HCT116 (cell line): ENCODE measurements at regions not wholly inside any gene's neighbourhood (a gene's known extent, or its start where the extent isn't known, plus 50 kb on each side); places are given as distances from the start of the nearest gene placed in this dataset.

Experiments
- ATAC-seq: fragments of 200-7000 bp; cut with Tn5 transposase; 2 replicates; pipeline ENCODE4 v1.9.1; 2020; ENCODE audit warnings: mild to moderate bottlenecking, moderate library complexity
- BruUV-seq: library from RNA; stranded (reverse); fragments of 400-500 nt; replicated peaks from 2 replicates; lab custom pipeline; 2021; lab: Mats Ljungman, UMichigan
- CTCF ChIA-PET: fragments of 300-600 bp; sonication (Branson Sonifier 250); formaldehyde crosslinking; loops from one replicate; lab custom pipeline; 2021; ENCODE audit warnings: antibody characterized with exemption; lab: Charles Lee
- POLR2A ChIA-PET: fragments of 300-600, 350-600 bp; sonication (Branson Sonifier 250); formaldehyde crosslinking; loops from one replicate; lab custom pipeline; 2021; ENCODE audit warnings: antibody characterized with exemption; lab: Charles Lee
- RAD21 ChIA-PET, 2 experiments: fragments of 300-600 bp; sonication (Branson Sonifier 250); formaldehyde crosslinking; loops; one replicate each; lab custom pipeline; 2023; ENCODE audit warnings: low total read pairs in 2 of 2; ENCODE audit not compliant: uncharacterized antibody in 2 of 2, unreplicated experiment in 2 of 2, low non-redundant PET in 1 of 2; lab: Charles Lee
- DNase-seq: peaks from one replicate; pipeline ENCODE4 v3.0.0-alpha.2; 2010; ENCODE audit warnings: low read depth, low spot score
- H2AFZ ChIP-seq: fragments of 200-600 bp; shearing (Covaris generic), sonication (generic); 2 replicates; pipeline ENCODE4 v1.6.1; 2017; ENCODE audit warnings: low read depth, mixed run types, mixed read lengths, antibody characterized with exemption, low read length; ENCODE audit not compliant: poor library complexity, severe bottlenecking
- H3K27ac ChIP-seq: 2 replicates; pipeline ENCODE4 v1.5.1; 2012; ENCODE audit warnings: low read depth, low read length
- H3K27me3 ChIP-seq: fragments of 200-600 bp; sonication (generic); 2 replicates; pipeline ENCODE4 v1.6.1; 2016; ENCODE audit warnings: mixed run types, low read length, mixed read lengths; ENCODE audit not compliant: insufficient read depth
- H3K36me3 ChIP-seq, 2 experiments: fragments of 200-500 bp in 1 of 2; fragments of 200-600 bp in 1 of 2; sonication (Bioruptor generic) in 1 of 2; sonication (generic) in 1 of 2; 2 replicates each; pipeline versions ENCODE4 v1.5.1 to v1.6.1; 2014 to 2016; ENCODE audit warnings: low read length in 2 of 2, inconsistent platforms in 1 of 2, mixed read lengths in 1 of 2, mixed run types in 1 of 2; ENCODE audit not compliant: insufficient read depth in 2 of 2, control insufficient read depth in 1 of 2
- H3K4me1 ChIP-seq, 2 experiments: fragments of 200-600 bp in 1 of 2; sonication (generic) in 1 of 2; 2 replicates each; pipeline versions ENCODE4 v1.5.1 to v1.6.1; 2012 to 2017; ENCODE audit warnings: low read length in 2 of 2, inconsistent platforms in 1 of 2, mild to moderate bottlenecking in 1 of 2, mixed read lengths in 1 of 2, mixed run types in 1 of 2, moderate library complexity in 1 of 2; ENCODE audit not compliant: insufficient read depth in 2 of 2, control insufficient read depth in 1 of 2
- H3K4me2 ChIP-seq: fragments of 200-600 bp; sonication (generic); 2 replicates; pipeline ENCODE4 v1.6.1; 2017; ENCODE audit warnings: mixed run types, low read length, mixed read lengths
- H3K4me3 ChIP-seq, 2 experiments: fragments of 200-600 bp in 1 of 2; sonication (generic) in 1 of 2; replicated peaks in 1 of 2; 2 replicates each; pipeline ENCODE4 v1.5.1; 2011 to 2016; ENCODE audit warnings: low read length in 2 of 2, control low read depth in 1 of 2, low read depth in 1 of 2, mild to moderate bottlenecking in 1 of 2, mixed read lengths in 1 of 2, mixed run types in 1 of 2
- H3K79me2 ChIP-seq: fragments of 200-600 bp; sonication (generic); 2 replicates; pipeline ENCODE4 v1.6.1; 2017; ENCODE audit warnings: mild to moderate bottlenecking, mixed run types, low read length, moderate library complexity, mixed read lengths; ENCODE audit not compliant: insufficient read depth
- H3K9ac ChIP-seq: fragments of 200-600 bp; sonication (generic); 2 replicates; pipeline ENCODE4 v1.6.1; 2016; ENCODE audit warnings: low read length, mixed read lengths
- H3K9me2 ChIP-seq: fragments of 200-600 bp; sonication (generic), shearing (Covaris generic); 2 replicates; pipeline ENCODE4 v1.6.1; 2017; ENCODE audit warnings: mixed run types, mild to moderate bottlenecking, moderate library complexity; ENCODE audit not compliant: insufficient read depth
- H3K9me3 ChIP-seq, 2 experiments: fragments of 200-500 bp in 1 of 2; fragments of 200-600 bp in 1 of 2; sonication (Bioruptor generic) in 1 of 2; sonication (generic) in 1 of 2; 2 replicates each; pipeline ENCODE4 v1.6.1; 2014 to 2017; ENCODE audit warnings: low read length in 2 of 2, mixed read lengths in 2 of 2, inconsistent platforms in 1 of 2, low read depth in 1 of 2, mild to moderate bottlenecking in 1 of 2, mixed run types in 1 of 2, moderate library complexity in 1 of 2; ENCODE audit not compliant: control insufficient read depth in 1 of 2, insufficient read depth in 1 of 2
- H4K20me1 ChIP-seq: fragments of 200-600 bp; sonication (generic), shearing (Covaris generic); 2 replicates; pipeline ENCODE4 v1.6.1; 2017; ENCODE audit warnings: mixed run types, mild to moderate bottlenecking, moderate library complexity; ENCODE audit not compliant: insufficient read depth
- EZH2 ChIP-seq: fragments of 200-600 bp; sonication (generic); IDR thresholded peaks from 2 replicates; pipeline ENCODE4 v1.6.1; 2017; ENCODE audit warnings: antibody characterized with exemption, mixed run types
- YY1 ChIP-seq: IDR thresholded peaks from 2 replicates; pipeline ENCODE4 v1.6.1; 2011; ENCODE audit warnings: low read length, low read depth, moderate library complexity, mild to moderate bottlenecking; ENCODE audit not compliant: insufficient replicate concordance; ENCODE audit errors: extremely low read depth
- ZBTB33 ChIP-seq: IDR thresholded peaks from 2 replicates; pipeline ENCODE4 v1.6.1; 2011; ENCODE audit warnings: mild to moderate bottlenecking, low read length, moderate library complexity; ENCODE audit not compliant: insufficient replicate concordance; ENCODE audit errors: extremely low read depth
- intact Hi-C: fragments of 100-400 bp; cut with micrococcal nuclease; formaldehyde crosslinking; loops from 2 replicates; pipeline ENCODE4 v1.10.0; 2022
- TF ChIP-seq, protein P1 (sequence below), 3 experiments: fragments of 200-600 bp in 1 of 3; sonication (generic) in 1 of 3; IDR thresholded peaks in 2 of 3; conservative IDR thresholded peaks in 1 of 3; 2 replicates each; pipeline ENCODE4 v1.5.1; 2012 to 2017; ENCODE audit warnings: low read depth in 2 of 3, low read length in 2 of 3, antibody characterized with exemption in 1 of 3, borderline replicate concordance in 1 of 3, control low read depth in 1 of 3, mild to moderate bottlenecking in 1 of 3, mixed read lengths in 1 of 3, mixed run types in 1 of 3, moderate library complexity in 1 of 3; ENCODE audit not compliant: insufficient read depth in 1 of 3
- TF ChIP-seq, protein P2 (sequence below): IDR thresholded peaks from 2 replicates; pipeline ENCODE4 v1.6.1; 2012

- Histone ChIP-seq H3K4me2 (no peak overlapping the region), H3K27ac (no peak overlapping the region), H3K27me3 (0 out of 2 replicates have a peak, but pooled peaks cover 5% of the 10 kb centered on the region), H4K20me1 (no peaks in the 10 kb centered on the region), H3K9ac (no peak overlapping the region), H3K9me3 (no peaks in the 10 kb centered on the region), H2AFZ (no peak overlapping the region), H3K9me2 (no peaks in the 10 kb centered on the region), H3K79me2 (no peaks in the 10 kb centered on the region), H3K36me3 (no peaks in the 10 kb centered on the region), H3K4me3 (no peak overlapping the region), H3K4me1 (no peaks in the 10 kb centered on the region)
- peak; percentile 0 for DNase-seq
- CTCF ChIA-PET: no interaction called here
- POLR2A ChIA-PET: no interaction called here
- BruUV-seq: no TSS peak
- RAD21 ChIA-PET: no interaction called here
- intact Hi-C loops: no loop called here
- no peak for TF ChIP-seq EZH2
- TF ChIP-seq, protein P1, sequence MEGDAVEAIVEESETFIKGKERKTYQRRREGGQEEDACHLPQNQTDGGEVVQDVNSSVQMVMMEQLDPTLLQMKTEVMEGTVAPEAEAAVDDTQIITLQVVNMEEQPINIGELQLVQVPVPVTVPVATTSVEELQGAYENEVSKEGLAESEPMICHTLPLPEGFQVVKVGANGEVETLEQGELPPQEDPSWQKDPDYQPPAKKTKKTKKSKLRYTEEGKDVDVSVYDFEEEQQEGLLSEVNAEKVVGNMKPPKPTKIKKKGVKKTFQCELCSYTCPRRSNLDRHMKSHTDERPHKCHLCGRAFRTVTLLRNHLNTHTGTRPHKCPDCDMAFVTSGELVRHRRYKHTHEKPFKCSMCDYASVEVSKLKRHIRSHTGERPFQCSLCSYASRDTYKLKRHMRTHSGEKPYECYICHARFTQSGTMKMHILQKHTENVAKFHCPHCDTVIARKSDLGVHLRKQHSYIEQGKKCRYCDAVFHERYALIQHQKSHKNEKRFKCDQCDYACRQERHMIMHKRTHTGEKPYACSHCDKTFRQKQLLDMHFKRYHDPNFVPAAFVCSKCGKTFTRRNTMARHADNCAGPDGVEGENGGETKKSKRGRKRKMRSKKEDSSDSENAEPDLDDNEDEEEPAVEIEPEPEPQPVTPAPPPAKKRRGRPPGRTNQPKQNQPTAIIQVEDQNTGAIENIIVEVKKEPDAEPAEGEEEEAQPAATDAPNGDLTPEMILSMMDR (IDR thresholded peaks at IDR 0.05 in 2 of 3, conservative IDR thresholded peaks at IDR 0.05 in 1 of 3; ENCODE audit: borderline replicate concordance in 1 of 3, insufficient read depth in 1 of 3, low read depth in 2 of 3, low read length in 2 of 3): peak in 2 of 3 experiments; percentile 17 to 39; a peak in 3 of 6 replicates
- no peak for ATAC-seq
These were observed 237.2 kb upstream of the MTPN start for GRCh38 chr7:136214356-136214755.

DNA sequence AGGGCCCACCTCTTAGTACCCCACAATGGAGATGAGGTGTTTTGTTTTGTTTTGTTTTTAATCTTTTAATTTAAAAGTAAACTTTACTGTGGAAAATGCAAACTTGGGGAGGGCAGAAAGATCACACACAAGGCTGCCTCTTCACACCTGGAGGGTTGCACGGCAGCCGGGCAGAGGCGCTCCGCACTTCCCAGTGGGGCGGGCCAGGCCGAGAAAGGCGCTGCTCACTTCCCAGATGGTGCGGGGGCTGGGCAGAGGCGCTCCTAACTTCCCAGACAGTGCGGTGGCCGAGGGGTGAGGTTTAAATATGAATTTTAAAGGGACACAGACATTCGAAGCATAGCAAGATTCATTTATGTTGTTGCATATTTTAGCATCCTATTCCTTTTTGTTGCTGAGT, 235.9 kb upstream of the MTPN start:
- Histone ChIP-seq H3K27me3 (no peaks in the 10 kb centered on the region), H3K79me2 (no peaks in the 10 kb centered on the region), H3K4me1 (no peaks in the 10 kb centered on the region), H3K9me2 (no peaks in the 10 kb centered on the region), H3K9ac (no peak overlapping the region), H3K36me3 (no peaks in the 10 kb centered on the region), H3K9me3 (no peaks in the 10 kb centered on the region), H4K20me1 (no peaks in the 10 kb centered on the region), H3K4me2 (no peak overlapping the region), H3K27ac (no peak overlapping the region), H2AFZ (no peak overlapping the region), H3K4me3 (no peak overlapping the region)
- CTCF ChIA-PET: no interaction called here
- BruUV-seq: no TSS peak
- no peak for TF ChIP-seq YY1
- TF ChIP-seq, protein P2, sequence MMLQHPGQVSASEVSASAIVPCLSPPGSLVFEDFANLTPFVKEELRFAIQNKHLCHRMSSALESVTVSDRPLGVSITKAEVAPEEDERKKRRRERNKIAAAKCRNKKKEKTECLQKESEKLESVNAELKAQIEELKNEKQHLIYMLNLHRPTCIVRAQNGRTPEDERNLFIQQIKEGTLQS: no peak
- TF ChIP-seq ZBTB33: no peak
- ATAC-seq: no peak
- DNase-seq: no peak
- RAD21 ChIA-PET: no interaction called here
- intact Hi-C loops: no loop called here
- POLR2A ChIA-PET: no interaction called here
